NCI-H2107 treated with DMSO at 0.1 percent for 48 hours (cell line): ENCODE measurements at regions not wholly inside any gene's neighbourhood (a gene's known extent, or its start where the extent isn't known, plus 50 kb on each side); places are given as distances from the start of the nearest gene placed in this dataset.
"Not testable (repeated sequence)": the region's sequence is repeated elsewhere in the genome, so short reads cannot be mapped to it uniquely, and the experiment has no call there.

ENCODE experiments used
- DNase-seq: peaks from one replicate; lab custom pipeline; 2025; ENCODE audit not compliant: unreplicated experiment; lab: John Stamatoyannopoulos, UW

DNA sequence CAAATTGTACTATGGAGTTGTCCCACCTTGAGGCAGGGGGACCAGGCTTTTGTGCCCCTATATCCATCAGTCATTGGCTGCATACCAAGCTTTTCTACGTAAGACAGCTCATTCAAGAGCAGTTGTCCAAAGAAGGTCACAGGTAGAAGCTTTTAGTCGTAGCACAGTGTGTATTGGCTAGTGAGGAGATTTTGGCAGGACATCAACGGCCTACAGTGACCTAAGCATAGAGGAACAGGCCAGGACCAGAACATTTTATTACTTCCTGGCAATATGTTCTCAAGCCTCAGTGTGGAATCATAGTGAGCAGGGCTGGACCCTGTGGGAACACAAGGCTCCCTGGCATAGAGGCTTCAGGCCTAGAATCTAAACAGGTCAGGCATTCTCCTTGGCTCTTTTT, 105.4 kb upstream of the ANKRD28 start:
- DNase-seq, result no peak

DNA sequence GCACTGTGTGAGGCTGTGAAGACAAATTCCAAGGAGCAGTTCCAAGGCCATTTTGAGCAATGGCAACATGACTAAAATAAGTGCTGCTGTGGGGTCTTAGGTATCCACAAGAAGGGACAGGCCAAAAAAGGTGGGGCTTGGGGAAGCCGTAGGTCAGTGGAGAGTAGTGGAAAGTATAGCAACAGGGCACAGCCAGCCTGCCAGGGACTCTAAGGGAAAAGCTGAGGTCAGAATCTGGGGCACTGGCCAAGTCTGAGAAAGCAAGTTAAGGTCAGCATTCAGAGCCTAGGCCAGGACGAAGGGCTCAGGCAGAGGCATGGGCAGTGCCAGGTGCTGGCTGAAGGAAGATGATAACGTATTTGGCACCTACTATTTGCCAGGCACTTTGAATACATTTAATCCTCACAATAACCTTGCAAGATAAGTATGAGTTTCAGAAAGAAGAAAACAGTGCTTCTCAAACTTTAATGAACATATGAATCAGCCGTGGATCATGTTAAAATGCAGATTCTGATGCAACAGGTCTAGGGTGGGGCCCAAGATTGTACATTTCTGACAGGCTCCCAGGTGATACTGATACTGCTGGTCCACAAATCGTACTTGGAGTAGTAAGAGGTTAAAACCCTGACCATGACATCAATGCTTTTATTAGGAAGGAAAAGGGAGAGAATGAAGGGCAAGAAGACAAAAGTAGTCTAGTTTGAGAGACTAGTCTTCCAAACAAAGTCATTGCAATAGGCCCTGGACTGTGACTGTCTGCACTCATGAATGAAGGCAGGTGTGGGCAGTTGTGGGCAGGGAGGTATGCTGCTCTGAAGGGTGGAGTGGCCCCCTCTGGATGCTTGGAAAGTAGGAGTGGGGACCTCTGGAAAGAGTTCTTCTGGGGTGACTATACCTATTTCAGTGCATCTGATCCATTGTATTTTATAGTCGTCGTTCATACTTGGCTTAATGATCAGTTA, 106.3 kb upstream of the ANKRD28 start:
- DNase-seq, result no peak

GRCh38 chr3:15905041-15905440, 107.3 kb upstream of the ANKRD28 start:
- DNase-seq, result no peak

DNA sequence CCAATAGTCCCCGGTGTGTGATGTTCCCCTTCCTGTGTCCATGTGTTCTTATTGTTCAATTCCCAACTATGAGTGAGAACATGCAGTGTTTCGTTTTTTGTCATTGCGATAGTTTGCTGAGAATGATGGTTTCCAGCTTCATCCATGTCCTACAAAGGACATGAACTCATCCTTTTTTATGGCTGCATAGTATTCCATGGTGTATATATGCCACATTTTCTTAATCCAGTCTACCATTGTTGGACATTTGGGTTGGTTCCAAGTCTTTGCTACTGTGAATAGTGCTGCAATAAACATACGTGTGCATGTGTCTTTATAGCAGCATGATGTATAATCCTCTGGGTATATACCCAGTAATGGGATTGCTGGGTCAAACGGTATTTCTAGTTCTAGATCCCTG, 109.6 kb upstream of the ANKRD28 start:
- not testable (repeated sequence) for DNase-seq

DNA sequence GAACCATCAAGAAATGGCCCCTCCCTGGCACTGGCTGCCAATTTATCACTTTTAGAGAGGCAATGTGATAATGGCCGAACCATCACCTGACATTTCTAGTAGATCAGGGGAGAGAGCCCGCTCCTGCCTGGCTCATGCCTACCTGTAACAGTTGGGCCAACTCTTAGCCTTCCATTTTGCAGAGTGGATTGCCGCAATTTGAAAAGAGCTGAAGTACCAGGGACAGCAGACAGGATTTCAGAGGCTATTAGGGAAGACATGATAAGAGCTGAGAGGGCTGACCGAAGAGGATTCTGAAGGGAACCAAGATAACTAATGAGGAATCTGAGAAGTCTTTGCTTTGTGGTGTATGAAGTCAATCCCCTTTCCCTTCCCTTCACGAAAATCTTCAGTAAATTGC, 121.2 kb upstream of the ANKRD28 start:
- DNase-seq, result no peak

- no peak for DNase-seq
Measured at GRCh38 chr3:15919971-15920370, 122.2 kb upstream of the ANKRD28 start.

DNA sequence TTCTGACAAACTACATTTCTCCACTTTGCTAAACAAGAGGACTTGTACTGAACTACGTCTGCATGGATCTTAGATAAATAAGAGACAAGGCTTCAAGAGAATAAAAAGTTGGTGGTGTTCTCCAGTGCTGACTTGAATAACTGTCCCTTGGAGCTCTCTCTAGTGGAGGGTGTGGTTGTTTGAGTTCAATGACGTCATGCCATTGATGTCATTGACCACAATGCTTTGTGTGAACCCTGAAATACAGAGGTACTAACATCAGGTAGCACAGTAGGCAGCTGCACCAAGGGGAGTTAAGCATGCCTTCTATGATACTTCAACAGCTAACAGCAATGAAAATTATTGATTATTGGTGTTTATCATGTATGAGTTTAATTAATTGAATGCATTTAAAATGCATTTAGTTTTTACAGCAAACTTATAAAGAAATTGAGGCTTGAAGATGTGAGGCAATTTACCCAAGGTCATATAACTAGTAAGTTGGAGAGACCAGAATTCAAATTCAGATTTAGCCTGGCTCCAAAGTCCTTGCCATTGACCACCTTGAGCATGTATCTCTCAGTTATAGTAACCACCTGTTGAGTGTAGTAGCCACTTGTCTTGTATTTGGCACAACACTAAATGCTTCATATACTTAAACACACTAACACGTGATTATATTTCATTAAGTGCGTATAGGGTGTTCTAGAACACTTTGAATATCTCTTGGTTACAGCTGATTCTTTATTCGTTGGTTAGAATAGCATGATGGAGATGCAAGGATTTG, 126.0 kb upstream of the ANKRD28 start:
- DNase-seq, result no peak

DNA sequence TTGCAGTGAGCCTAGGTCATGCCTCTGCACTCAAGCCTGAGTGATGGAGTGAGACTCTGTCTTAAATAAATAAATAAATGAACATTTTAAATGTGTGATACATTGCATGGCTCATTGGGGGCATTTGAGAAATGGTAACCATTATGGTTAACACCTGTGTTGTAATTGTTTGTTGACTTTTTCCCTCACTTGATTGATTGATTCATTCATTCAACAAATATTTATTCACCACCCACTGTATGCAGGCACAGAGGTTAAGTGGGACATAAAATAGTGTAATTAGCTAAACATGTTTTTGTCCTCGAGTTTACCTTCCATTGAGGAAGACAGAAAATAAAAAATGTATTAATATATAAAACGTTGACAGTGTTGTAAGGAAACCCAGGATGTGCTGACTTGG, 127.1 kb upstream of the ANKRD28 start:
- no peak for DNase-seq

DNA sequence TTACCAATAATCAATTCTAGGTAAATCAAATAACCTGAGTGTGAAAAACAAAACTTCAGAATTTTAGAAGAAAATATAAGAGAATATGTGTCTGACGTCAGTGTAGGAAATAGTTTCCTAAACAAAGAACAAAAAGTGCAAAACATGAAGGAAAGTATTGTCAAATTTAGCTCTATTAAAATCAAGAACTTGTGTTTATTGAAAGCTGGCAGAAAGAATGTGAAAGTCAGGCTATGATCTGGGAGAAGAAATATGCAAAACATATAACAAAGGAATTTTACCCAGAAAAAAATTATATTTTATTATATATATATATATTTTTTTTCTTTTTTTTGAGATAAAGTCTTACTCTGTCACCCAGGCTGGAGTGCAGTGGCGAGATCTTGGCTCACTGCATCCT, 129.1 kb upstream of the ANKRD28 start:
- no peak for DNase-seq

DNA sequence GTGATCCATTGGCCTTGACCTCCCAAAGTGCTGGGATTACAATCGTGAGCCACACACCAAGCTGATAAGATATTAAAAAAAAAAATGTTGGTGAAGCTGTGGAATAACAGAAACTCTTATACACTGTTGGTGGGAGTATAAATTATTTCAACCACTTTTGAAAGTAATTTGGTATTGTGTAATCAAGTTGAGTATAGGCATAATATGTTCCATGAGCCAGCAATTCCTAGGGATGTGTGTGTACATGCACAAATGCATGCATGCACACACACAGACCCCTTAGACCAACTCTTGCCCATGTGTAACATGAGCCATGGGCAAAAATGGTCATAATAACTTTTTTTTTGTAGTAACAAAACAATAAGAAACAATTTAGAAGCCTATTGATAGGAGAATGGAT, 130.2 kb upstream of the ANKRD28 start:
- DNase-seq, result no peak

- DNase-seq, result no peak
Measured at GRCh38 chr3:15929944-15930571, 132.3 kb upstream of the ANKRD28 start.

DNA sequence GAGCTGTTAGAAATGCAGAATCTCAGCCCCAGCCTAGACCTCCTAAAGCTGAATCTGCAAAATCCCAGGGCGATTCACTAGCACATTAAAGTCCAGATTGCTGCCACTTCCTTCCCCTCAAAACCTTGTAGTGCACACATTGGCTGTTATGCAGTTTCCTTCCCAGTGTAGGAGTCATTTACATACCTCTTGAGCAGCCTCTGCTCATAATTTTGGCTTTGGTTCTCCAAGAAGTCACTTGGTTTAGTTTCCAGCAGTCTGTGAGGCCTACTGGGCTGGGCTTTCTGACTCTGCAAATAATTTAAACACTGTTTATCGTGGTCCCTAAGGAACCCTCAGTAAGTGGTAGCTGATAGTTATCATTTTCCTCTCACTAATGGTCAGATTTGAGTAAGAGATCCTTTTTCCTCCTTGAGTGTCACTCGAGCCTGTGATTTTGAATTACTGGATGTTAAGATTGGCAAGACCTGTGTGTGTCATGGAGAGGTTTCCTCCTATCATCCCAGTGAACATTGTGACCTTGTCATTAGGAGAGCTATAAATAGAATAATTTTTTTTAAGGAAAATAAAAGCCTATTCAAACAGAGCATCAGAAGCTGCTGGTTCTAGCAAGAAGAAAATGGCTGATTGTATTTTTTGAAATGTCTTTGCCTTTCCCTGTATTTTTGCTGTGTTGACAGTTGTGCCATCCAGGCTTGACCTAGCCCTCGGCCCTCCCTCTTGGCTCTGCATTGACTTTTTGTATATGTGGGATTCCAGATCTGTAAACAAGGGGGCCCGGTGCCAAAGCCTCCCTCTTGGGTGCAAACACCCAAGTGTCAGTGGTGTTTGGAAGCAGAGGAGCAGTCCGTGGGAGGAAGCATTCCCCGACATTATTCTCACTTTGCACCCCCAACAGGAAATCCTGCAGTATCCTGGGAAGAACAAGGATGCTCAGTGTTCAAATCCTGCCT, 134.8 kb upstream of the ANKRD28 start:
- no peak for DNase-seq

- no peak for DNase-seq
Measured at GRCh38 chr3:15933439-15934139, 135.8 kb upstream of the ANKRD28 start.

GRCh38 chr3:15934389-15935195, 136.8 kb upstream of the ANKRD28 start:
- DNase-seq, result no peak

DNA sequence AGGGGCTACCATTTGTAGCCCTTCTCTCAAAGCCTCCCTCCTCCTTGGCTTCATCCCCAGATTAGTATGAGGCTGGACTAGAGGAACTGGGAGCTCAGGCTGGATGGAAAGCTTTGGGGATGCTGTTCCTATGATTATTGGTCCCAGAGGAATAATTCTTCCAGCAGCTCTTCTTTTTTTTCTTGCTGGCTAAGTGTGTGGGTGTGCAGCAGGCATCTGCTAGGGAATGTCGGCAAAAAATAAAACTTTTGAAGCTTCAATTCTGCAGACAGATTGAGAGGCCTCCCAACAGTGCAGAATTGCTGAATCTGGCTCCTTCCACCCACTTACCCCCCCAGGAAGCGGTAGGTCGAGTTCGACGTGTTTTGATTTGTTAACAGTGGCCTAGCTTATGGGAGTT, 138.5 kb upstream of the ANKRD28 start:
- no peak for DNase-seq

DNA sequence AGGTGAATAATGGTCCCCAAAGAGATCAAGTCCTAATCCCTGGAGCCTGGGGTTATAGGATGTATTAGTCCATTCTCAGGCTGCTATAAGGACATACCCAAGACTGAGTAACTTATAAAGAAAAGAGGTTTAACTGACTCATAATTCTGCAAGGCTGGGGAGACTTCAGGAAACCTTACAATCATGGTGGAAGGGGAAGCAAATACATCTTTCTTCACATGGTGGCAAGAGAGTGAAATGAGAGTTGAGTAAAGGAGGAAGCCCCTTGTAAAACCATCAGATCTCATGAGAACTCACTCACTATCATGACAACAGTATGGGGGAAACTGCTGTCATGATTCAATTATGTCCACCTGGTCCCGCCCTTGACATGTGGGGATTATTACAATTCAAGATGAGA, 142.9 kb upstream of the ANKRD28 start:
- DNase-seq, result no peak

- not testable (repeated sequence) for DNase-seq
Measured at GRCh38 chr3:15941457-15941856, 143.7 kb upstream of the ANKRD28 start.

GRCh38 chr3:15941958-15942357, 144.2 kb upstream of the ANKRD28 start:
- DNase-seq, result no peak

DNA sequence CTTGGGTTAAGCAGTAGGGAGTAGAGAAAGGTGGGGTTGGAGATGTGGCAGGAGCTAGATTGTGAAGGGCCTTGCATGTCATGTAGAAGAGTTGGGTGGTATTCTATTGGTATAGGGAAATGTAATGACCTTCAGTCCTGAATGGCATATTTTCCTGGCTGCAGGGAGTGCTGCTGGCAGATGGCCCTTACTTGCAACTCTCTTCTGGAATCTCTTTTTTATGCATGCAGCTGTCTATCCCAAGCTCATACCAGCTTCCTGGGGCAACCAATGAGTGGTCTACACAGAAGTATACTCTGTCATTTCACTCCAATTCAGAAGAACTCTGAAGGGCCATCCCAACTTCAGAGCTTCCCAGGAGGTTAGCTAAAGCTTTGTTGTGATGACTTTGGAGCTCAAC, 144.7 kb upstream of the ANKRD28 start:
- no peak for DNase-seq
